ENCODE measurements at regions not wholly inside any gene's neighbourhood (a gene's known extent, or its start where the extent isn't known, plus 50 kb on each side); places are given as distances from the start of the nearest gene placed in this dataset.

DNA sequence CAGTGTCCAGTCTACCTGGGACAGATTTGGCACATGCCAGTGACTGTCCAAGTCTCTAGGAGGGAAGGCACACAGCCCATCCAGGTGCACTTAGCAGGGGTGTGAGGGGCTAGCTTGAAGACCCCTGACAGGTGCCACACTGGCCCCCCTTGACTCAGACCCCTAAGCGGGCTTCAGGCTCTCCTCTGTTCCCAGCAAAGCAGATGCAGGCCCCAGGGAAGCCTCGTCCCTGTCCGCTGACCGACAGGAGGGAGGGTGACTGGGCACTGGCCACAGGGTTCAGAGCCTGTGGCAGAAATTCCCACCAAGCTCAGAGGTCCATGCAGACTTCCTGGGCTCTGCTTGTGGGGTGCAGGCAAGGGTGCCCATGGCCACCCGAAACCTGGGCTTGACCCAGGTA, 239.8 kb upstream of the MYT1L start:
- no peak for DNase-seq (ENCODE audit: low spot score)

DNA sequence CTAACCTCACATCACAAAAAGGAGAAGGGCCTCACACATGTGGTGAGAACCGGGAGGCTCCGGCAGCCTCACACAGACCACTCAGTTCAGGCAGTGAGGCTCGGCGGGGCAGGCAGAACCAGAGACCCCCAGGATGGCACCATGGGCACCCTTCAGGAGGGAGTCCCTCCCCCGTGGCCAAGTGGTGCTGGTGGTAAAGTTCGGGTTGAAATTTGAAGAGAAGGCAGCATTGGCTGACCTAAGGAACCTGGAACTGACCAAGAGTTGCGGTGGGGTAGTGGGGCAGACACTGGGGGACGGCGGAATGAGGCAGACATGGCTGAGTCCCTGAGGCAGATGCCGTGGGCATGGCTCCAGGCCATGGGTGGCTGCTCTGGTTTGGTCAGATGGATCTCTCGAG, 239.3 kb upstream of the MYT1L start:
- peak; percentile 38 for DNase-seq (ENCODE audit: low spot score)

DNA sequence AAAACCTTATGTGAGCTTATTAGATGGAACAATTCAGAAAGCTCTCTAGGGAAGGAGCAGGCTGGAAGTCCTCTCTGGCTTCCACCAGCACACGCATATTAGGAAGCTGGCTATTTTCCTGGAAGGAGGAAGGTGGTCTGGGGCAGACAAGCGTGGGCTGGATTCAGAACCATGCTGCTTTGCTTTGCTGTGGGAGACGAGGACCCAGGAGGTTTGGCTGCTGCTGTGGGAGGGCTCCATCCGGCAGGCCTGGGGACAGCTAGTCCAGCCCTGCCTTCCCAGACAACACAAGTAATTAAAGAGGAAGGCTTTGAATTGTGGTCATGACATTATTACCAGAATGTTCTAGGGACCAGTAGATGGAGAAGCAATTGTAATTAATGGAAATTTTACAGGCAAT, 238.8 kb upstream of the MYT1L start:
- no peak for DNase-seq (ENCODE audit: low spot score)

DNA sequence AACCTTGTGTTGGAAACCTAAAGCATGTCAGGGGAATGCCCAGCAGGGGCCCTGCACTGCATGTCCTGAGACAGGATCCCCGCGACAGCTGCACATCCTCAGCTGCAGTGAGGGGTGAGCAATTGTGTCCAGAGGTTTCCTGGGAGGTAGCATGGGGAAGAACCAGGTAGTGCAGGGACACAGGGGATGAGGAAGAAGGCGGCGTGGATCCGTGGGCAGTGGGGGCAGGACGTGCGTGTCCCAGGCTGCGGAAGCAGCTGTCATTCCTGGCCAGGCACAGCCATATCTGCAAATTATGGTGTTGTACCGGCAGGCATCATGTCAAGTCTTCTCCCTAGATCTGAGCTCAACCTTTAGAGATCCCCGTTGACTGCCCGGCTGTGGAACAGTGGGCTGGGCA, 238.2 kb upstream of the MYT1L start:
- peak; percentile 29 for DNase-seq (ENCODE audit: low spot score)

DNA sequence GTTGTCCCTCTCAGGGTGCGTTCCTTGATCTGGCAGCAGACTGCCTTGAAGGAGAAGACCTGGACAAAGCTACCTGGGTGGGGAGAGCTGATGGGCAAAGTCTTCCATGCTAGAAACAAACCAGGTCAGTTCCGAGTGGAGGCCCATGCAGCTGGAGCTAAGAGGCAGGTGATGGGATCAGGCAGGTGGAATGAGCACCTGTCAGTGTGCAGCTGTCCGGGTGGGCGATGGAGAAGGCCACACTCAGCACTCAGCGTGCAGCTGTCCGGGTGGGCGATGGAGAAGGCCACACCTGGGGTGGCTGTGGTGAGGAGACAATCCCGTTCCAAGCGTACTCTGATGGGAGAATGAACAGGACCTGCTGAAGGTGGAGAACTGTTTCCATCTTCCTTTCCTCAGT, 237.3 kb upstream of the MYT1L start:
- no peak for DNase-seq (ENCODE audit: low spot score)

DNA sequence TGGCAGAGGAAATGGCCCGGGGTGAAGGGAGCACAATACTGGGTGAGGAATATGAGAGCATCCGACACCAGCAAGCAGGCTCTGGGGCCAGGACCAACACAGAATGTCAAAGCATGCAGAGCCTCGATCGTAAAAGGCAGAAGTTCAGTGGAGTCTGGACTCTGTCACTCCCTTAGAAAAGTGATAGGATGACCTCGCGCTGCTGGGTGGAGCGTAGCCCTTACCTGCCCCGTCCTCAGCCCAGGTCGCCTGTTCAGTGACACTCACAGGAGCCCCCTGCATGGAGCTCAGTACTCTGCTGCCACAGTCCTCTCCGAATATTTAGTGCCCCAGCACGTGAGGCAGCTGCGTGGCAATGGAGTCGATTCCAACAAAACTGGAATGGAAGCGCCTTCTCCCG, 236.7 kb upstream of the MYT1L start:
- no peak for DNase-seq (ENCODE audit: low spot score)

DNA sequence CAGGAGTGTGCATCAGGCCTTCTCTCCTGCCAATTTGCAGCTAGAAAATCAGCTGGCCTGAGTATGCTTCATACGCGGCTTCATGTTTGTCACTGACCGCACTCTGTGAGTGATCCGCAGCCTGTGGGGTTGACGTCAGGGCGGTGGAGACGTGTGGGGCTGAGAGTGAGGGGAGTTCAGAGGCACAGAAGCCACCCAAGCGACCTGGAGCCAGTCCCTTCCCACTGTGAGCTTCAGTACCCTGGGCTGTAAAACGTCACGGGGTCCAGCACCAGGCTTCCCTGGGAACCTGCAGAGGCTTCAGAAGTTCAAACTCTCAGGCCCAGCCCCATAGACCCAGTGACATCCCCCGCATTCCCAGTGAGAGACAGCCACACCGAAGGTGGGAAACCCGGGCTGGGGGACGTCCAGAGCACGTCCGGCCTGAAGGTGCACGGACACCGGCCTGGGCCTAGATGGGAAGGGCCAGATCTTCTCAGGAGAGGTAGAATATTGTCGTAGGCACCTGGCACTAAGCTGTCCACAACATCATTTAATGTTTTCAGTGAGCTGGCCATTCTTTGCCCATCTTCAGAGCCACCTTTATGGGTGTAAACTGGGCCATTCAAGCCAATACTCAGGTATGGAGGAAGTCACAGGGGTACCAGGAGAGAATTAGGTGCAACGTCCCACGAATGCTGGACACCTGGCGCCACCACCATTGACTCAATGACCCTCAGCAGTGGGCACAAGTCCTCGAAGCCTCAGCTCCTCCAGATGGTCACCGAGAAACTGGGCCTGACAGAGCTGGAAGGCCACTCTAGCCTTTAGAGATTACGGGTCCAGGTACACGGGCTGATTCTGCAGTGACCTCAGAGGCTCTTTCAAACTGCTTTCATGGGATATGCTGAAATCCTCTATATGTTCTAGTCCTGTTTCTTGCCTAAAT, 235.6 kb upstream of the MYT1L start:
- DNase-seq (ENCODE audit: low spot score), result no peak

DNA sequence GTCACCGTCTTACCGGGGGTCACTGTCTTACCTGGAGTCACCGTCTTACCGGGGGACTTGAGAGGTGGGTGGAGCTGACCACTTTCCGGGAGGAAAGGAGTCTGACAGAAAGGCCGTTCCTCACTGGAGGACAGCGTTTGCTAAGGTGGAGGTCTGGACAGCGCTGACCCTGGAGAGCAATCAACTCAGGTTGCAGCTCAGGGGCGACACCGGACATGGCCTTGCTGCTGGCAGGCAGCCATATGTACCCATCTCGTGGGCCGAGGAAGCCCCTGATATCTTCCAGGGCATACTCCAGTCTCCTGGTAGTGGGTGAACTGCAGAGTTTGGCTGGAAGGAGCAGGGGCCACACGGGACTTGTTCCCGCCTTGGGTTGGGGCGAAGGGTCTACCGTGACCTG, 234.6 kb upstream of the MYT1L start:
- DNase-seq (ENCODE audit: low spot score), result no peak

DNA sequence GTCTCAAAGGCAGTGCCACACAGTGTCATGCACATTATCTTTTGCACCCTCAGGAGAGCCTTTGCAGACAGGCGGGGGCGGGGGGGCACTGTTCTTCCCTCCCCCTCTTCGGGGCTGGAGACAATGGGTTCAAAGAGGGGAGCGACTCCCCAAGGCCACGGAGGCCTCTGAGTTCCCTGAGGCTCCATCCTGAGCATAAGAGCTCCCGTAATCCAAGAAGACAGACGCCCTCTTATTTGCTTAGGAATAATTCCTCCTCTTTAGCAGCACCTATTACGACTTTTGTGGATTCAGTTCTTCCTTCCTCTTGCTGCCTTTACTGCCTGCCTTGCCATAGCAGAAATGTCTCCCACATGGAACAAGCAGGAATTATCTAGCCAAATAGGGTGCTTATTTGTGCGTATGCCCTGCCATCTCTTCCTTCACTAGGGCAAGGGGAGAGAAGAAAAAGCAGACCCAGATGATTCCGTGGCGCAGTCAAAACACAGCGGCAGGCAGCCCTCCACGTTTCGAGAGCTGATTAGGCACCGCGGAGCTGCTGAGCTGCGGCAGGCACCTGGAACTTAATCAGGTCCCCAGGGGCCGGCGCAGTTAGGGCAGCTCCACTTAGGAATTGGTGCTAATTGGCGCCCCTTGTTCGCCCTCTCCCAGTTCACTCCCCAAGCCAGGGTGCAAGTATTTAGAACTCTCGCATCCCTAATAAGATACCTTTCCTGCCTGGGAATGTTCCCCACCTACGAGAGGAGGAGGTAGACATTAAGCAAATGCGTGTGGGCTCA, 233.4 kb upstream of the MYT1L start:
- DNase-seq (ENCODE audit: low spot score), result no peak

DNA sequence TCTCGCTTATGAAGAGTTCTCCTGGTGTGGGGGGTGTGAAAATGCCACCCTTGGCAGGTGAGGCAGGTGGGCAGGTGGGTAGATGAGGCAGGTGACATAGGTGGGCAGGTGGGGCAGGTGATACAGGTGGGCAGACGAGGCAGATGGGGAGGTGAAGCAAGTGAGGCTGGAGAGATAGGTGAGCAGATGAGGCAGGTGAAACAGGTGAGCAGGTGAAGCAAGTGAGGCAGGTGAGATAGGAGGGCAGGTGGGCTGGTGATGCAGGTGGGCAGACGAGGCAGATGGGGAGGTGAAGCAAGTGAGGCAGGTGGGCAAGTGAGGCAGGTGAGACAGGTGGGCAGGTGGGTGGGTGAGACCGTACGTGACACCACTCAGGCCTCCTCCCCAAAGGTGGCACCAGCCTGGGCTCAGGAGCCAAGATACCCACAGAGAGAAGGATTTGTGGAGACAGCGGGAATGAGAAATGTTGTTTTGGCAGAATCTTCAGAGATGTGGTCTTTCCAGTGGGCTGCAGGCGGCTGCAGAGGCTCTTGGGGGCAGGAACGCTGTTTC, 232.3 kb upstream of the MYT1L start:
- no peak for DNase-seq (ENCODE audit: low spot score)

DNA sequence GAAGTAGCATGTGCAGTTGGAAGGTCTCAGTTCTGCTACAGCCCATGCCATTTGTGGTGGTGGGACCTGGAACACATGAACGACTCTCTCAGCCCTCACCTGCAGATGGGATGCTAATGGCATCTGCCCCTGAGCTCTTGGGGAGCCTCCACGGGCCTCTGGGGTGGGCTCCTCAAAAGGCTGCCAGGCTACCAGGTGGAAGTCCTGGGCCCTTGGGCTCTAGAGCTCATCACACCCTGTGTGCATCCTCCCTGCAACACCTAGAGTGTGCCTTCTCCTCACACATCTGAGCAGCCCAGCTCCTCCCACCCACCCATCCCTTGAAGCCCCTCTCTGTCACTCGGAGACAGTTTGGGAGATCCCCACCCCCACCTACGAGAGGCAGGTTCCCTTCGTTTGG, 231.8 kb upstream of the MYT1L start:
- DNase-seq (ENCODE audit: low spot score), result no peak

DNA sequence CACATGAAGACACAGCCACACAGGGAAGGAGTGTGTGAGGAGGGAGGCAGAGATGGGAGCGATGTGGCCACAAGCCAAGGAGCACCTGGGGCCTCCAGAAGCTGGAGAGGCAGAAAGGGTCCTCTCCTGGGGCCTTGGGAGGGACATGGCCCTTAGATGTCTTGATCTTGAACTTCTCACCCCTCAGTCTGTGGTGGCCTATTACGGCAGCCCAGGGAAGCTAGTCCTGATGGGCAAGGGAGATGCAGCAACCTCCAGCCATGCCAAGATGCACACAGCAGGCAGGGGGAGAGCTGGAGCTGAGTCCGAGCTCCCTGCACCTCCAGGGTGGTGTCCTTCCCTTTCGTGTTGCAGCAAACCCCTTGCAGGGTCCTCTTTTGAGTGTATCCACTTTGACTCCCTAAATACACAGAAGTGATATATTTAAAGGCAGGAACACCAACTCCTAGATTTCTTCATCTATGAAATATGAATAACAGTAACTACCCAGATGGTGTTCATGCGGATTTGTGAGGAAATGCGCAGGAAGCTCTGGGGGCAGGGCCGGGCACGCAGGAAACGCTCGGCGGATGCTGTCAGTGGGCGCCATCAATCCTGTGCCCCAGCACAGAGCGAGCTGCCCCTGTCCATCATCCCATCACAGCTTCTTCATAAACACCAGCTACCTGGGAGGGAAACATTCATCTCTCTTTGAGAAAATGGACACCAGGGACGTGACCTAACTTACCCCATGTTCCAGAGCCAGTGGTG, 230.4 kb upstream of the MYT1L start:
- DNase-seq (ENCODE audit: low spot score), result no peak

DNA sequence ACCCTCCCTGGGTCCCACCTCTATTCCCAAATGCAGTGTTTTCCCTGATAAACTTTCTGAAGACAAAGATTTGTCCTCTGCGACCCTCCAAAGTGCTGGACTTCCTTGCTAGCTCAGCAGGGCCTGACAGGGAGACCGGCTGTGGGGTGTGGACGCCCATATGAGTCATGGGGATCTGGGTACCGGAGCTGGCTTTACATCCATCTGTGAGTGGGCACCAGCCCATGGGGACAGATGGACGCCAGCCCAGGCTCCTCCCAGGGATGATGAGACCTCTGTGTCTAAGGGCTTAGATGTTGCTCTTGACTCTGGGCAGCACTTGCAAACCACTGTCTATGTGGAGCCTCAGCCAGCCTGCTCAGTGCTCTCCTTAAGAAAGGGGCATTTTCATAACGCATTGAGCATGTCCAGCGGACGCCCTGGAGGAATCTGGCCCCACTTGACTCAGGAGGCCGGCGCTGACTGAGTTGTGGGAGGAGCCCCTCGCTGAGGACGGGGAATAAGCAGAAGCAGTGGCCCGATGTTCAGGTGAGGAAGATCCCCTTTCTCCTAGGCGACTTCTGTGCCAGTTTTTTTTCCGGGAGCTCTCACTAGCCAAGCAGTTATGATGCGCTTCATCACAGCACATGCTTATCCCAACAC, 229.4 kb upstream of the MYT1L start:
- DNase-seq (ENCODE audit: low spot score), result no peak

DNA sequence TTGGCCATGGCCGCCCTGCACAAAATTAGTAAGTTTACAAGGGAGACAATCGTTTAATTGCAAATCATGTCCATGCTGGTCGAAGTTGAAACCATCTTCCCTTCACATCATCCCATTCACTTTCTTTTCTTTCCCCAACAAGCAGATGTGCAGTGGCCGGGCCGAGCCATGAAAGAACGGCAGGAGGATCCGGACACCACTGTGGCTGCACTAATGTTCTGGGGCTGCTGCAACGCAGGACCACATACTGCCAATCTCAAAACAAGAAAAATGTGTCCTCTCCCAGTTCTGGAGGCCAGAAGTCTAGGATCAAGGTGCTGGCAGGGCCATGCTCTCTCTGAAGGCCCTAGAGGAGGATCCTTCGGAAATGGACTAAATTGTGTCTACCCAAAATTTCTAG, 227.4 kb upstream of the MYT1L start:
- no peak for DNase-seq (ENCODE audit: low spot score)

DNA sequence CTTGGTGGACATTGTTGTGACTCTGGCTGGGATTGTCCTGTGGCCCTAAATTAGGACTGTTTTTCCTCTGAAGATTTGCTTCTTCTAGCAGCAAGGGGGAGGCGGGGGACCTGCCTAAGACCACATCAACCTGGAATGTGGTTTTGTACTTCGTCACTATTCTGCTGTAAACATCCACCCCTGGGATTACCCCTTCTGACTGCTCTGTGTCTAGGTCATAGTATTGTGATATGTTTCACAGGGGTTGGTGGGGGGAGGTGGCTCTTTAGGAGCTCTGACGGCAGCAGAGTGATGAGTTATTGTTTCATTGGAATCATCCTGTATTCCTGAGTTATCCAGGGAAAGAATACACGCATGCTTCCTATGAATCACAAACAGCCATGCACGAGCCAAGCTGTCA, 226.4 kb upstream of the MYT1L start:
- DNase-seq (ENCODE audit: low spot score), result no peak

DNA sequence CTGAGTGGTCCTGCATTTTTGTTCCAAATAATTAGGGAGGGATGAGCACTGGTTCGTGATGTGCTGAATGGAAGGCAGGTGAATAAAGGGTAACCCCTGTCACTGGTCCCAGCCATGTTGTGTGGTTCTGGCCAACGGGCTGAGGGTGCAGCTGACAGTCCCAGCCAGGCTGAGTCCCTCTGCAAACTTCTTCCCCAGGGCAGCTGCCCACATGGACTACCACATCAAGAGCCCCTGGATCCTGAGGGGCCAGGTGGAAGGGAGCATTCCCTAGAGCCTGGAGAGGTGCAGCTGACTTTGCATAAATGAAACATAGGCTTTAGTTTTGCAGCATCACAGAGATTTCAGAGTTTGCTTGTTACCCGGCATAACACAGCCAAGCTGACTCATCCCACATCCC, 219.8 kb upstream of the MYT1L start:
- DNase-seq (ENCODE audit: low spot score), result no peak

DNA sequence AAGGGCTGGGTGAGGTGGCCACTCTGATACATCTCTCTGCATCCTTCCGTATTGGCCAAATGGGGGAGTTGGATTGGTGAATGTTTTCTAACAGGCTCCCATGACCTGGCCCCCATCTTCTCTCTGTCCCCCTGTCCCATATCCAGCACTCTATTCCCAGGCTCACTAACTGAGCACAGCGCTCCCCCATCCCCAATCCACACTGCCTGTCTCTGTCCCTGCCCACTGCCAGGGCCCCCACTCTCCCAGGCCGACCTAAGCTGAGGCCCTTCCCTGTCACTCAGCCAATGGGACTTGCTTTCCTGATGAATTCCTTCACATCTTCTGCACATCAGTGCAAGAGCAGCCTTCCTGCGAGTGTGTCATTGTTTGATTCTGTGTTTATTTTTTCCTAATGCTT, 216.8 kb upstream of the MYT1L start:
- no peak for DNase-seq (ENCODE audit: low spot score)

DNA sequence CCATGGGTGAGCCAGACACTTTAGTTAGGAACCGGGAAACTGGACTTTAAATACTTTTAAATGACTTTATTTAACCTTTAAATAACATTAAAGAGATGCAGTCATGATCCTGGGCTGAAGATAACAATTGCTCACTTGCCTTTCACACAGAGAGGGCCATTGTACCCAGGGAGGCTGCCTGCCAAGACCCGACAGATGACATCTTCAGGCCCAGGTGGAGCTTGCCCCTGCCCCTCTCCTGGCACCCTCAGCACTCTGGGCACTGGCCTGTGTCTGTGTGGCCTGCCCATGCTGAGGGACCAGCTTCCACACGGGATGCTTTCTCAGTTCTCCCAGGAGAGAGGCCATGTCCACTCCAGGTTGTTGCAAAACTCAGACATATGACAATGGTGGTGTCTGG, 216.4 kb upstream of the MYT1L start:
- DNase-seq (ENCODE audit: low spot score), result no peak

DNA sequence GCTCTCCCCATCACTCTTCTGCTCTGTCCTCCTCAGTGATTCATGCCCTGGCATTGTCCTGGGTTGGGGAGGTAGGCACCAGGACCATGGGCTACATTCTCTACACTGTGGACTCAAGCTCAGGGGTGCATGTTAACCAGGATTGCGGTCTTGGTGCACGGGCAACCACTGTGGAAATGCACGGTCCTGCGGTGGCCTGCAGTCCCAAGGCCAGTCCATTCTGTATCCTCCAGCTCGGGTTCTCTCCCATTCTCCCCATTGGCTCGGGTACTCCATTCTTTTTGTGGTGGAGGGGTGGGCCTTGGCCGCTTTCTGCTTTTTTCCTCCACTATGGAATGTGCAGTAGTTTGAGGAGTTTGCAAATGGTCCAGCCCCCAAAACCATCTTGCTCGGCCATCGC, 215.0 kb upstream of the MYT1L start:
- DNase-seq (ENCODE audit: low spot score), result no peak

DNA sequence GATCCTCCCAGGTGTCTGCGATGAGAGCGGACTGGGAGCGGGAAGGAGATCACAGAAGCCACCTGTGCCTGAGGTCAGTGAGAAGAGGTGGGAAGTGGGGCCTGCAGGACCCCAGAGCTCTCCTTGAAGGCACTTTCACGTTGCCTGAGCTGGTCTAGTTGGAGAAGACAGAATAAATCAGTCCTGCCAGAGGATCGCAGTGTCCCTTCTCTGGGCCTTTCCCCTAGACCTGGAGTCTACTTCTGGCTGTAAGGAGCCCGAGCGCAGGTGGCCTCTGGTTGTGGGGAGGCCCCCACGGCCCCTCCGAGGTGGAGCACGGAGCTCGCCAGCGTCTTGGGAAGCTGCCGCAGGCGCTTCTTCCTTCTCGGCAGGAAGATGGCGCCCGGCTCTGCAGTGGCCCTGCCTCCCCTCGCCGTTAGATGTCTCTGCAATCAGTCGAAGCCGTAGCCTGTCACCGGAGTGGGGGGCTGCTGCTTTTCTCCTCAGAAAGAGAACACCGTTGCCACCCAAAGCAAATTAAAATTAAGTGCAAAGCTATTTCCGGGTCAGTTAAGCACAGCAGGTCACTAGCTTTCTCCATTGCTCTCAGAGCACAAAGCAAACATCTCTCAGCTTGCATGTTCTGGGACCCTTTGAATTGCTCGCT, 212.0 kb upstream of the MYT1L start:
- no peak for DNase-seq (ENCODE audit: low spot score)

DNA sequence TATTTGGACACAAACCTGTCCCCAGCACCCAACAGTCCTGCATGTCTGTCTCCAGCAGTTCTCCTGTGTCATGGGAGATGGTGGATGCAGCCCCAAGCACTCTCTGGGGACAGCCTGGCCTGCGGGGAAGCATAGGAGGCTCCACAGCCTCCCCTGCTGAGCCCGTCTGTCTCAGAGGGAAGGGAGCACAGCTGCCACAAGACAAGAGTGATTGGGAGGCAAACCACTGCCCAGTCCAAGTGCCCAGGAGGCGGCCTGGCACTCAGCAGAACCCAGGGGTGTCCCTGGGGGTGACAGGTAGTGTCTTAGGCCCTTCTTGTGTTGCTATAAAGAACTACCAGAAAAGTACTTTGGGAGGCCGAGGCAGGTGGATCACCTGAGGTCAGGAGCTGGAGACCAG, 211.2 kb upstream of the MYT1L start:
- DNase-seq (ENCODE audit: low spot score), result no peak
